WTC11 (cell line): ENCODE measurements at regions not wholly inside any gene's neighbourhood (a gene's known extent, or its start where the extent isn't known, plus 50 kb on each side); places are given as distances from the start of the nearest gene placed in this dataset.
"Not testable (repeated sequence)": the region's sequence is repeated elsewhere in the genome, so short reads cannot be mapped to it uniquely, and the experiment has no call there.

Experiments
- CBFB ChIP-seq: sonication (generic); formaldehyde crosslinking; IDR thresholded peaks from 2 replicates; pipeline ENCODE4 v1.8.1; 2022; ENCODE audit warnings: mild to moderate bottlenecking, low read depth, missing genetic modification reagents
- ELF4 ChIP-seq: sonication (generic); formaldehyde crosslinking; IDR thresholded peaks from 2 replicates; pipeline ENCODE4 v1.8.1; 2022; ENCODE audit warnings: low read depth, mild to moderate bottlenecking, moderate library complexity, missing genetic modification reagents
- ESRRA ChIP-seq: sonication (generic); formaldehyde crosslinking; IDR thresholded peaks from 2 replicates; pipeline ENCODE4 v1.8.1; 2022; ENCODE audit warnings: mild to moderate bottlenecking, missing genetic modification reagents, borderline replicate concordance
- GABPB1 ChIP-seq: sonication (generic); formaldehyde crosslinking; IDR thresholded peaks from 2 replicates; pipeline ENCODE4 v1.8.1; 2023; ENCODE audit warnings: mild to moderate bottlenecking, missing genetic modification reagents
- JUN ChIP-seq: sonication (generic); formaldehyde crosslinking; IDR thresholded peaks from 2 replicates; pipeline ENCODE4 v1.8.0; 2023; ENCODE audit warnings: mild to moderate bottlenecking, missing genetic modification reagents
- TEAD1 ChIP-seq: sonication (generic); formaldehyde crosslinking; IDR thresholded peaks from 2 replicates; pipeline ENCODE4 v1.8.0; 2022; ENCODE audit warnings: mild to moderate bottlenecking, missing genetic modification reagents
- TEAD4 ChIP-seq: sonication (generic); formaldehyde crosslinking; IDR thresholded peaks from 2 replicates; pipeline ENCODE4 v1.8.0; 2022; ENCODE audit warnings: mild to moderate bottlenecking, missing genetic modification reagents
- ZNF121 ChIP-seq: sonication (generic); formaldehyde crosslinking; IDR thresholded peaks from 2 replicates; pipeline ENCODE4 v1.8.0; 2023; ENCODE audit warnings: missing genetic modification reagents
- ZNF263 ChIP-seq: sonication (generic); formaldehyde crosslinking; IDR thresholded peaks from 2 replicates; pipeline ENCODE4 v1.8.1; 2022; ENCODE audit warnings: low read depth, mild to moderate bottlenecking, moderate library complexity, missing genetic modification reagents
- TF ChIP-seq, protein P1 (sequence below): fragments of 200-600 bp; IDR thresholded peaks from 2 replicates; pipeline ENCODE4 v1.8.0; 2022; ENCODE audit warnings: antibody characterized with exemption
- TF ChIP-seq, protein P2 (sequence below): sonication (generic); formaldehyde crosslinking; IDR thresholded peaks from 2 replicates; pipeline ENCODE4 v1.8.0; 2022; ENCODE audit warnings: mild to moderate bottlenecking, missing genetic modification reagents
- TF ChIP-seq, protein P3 (sequence below): sonication (generic); formaldehyde crosslinking; IDR thresholded peaks from 2 replicates; pipeline ENCODE4 v1.8.1; 2023; ENCODE audit warnings: mild to moderate bottlenecking, missing genetic modification reagents, borderline replicate concordance
- TF ChIP-seq, protein P4 (sequence below): sonication (generic); formaldehyde crosslinking; IDR thresholded peaks from 2 replicates; pipeline ENCODE4 v1.8.0; 2022; ENCODE audit warnings: mild to moderate bottlenecking, missing genetic modification reagents

DNA sequence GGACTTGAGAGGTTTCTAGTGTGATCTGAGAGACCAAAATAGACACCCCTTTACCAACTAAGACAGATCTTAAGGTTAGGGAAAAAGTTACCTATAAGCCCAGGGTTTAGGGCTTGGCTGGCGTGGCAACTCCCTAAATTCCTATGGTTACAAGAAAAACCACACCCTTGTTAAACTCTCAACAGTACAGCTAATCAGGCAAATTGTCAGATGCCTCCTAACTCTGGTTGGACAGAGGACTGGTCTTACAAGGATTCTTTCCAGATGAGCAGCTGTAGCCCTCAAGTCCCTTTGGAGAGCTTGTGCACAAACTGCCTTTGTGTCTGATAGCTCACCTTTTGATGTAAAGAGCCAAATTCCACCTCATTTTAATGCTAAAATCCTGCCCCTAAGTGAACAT is 136.9 kb downstream of the BCL2L11 start:
- TF ChIP-seq, protein P1, sequence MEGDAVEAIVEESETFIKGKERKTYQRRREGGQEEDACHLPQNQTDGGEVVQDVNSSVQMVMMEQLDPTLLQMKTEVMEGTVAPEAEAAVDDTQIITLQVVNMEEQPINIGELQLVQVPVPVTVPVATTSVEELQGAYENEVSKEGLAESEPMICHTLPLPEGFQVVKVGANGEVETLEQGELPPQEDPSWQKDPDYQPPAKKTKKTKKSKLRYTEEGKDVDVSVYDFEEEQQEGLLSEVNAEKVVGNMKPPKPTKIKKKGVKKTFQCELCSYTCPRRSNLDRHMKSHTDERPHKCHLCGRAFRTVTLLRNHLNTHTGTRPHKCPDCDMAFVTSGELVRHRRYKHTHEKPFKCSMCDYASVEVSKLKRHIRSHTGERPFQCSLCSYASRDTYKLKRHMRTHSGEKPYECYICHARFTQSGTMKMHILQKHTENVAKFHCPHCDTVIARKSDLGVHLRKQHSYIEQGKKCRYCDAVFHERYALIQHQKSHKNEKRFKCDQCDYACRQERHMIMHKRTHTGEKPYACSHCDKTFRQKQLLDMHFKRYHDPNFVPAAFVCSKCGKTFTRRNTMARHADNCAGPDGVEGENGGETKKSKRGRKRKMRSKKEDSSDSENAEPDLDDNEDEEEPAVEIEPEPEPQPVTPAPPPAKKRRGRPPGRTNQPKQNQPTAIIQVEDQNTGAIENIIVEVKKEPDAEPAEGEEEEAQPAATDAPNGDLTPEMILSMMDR = not testable (repeated sequence)
- not testable (repeated sequence) for TF ChIP-seq TEAD4; JUN (CRISPR knock-in tag); TEAD1 (CRISPR knock-in tag); CBFB; ELF4 (CRISPR knock-in tag); GABPB1 (CRISPR knock-in tag); ESRRA; ZNF263 (CRISPR knock-in tag); ZNF121
- TF ChIP-seq, protein P2, sequence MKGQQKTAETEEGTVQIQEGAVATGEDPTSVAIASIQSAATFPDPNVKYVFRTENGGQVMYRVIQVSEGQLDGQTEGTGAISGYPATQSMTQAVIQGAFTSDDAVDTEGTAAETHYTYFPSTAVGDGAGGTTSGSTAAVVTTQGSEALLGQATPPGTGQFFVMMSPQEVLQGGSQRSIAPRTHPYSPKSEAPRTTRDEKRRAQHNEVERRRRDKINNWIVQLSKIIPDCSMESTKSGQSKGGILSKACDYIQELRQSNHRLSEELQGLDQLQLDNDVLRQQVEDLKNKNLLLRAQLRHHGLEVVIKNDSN (CRISPR knock-in tag) = not testable (repeated sequence)
- TF ChIP-seq, protein P3, sequence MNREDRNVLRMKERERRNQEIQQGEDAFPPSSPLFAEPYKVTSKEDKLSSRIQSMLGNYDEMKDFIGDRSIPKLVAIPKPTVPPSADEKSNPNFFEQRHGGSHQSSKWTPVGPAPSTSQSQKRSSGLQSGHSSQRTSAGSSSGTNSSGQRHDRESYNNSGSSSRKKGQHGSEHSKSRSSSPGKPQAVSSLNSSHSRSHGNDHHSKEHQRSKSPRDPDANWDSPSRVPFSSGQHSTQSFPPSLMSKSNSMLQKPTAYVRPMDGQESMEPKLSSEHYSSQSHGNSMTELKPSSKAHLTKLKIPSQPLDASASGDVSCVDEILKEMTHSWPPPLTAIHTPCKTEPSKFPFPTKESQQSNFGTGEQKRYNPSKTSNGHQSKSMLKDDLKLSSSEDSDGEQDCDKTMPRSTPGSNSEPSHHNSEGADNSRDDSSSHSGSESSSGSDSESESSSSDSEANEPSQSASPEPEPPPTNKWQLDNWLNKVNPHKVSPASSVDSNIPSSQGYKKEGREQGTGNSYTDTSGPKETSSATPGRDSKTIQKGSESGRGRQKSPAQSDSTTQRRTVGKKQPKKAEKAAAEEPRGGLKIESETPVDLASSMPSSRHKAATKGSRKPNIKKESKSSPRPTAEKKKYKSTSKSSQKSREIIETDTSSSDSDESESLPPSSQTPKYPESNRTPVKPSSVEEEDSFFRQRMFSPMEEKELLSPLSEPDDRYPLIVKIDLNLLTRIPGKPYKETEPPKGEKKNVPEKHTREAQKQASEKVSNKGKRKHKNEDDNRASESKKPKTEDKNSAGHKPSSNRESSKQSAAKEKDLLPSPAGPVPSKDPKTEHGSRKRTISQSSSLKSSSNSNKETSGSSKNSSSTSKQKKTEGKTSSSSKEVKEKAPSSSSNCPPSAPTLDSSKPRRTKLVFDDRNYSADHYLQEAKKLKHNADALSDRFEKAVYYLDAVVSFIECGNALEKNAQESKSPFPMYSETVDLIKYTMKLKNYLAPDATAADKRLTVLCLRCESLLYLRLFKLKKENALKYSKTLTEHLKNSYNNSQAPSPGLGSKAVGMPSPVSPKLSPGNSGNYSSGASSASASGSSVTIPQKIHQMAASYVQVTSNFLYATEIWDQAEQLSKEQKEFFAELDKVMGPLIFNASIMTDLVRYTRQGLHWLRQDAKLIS (CRISPR knock-in tag) = not testable (repeated sequence)
- TF ChIP-seq, protein P4, sequence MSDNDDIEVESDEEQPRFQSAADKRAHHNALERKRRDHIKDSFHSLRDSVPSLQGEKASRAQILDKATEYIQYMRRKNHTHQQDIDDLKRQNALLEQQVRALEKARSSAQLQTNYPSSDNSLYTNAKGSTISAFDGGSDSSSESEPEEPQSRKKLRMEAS = not testable (repeated sequence)
